HEK293T (cell line): ENCODE measurements at regions not wholly inside any gene's neighbourhood (a gene's known extent, or its start where the extent isn't known, plus 50 kb on each side); places are given as distances from the start of the nearest gene placed in this dataset.

Experiments used
- BHLHE40 ChIP-seq: fragments of 450-650 bp; IDR thresholded peaks from 2 replicates; pipeline ENCODE4 v1.6.1; 2016; ENCODE audit warnings: mild to moderate bottlenecking, moderate library complexity, borderline replicate concordance
- FOXA1 ChIP-seq: fragments of 450-650 bp; IDR thresholded peaks from 2 replicates; pipeline ENCODE4 v1.6.1; 2016; ENCODE audit warnings: mild to moderate bottlenecking
- FOXK2 ChIP-seq: fragments of 450-650 bp; IDR thresholded peaks from 2 replicates; pipeline ENCODE4 v1.6.1; 2016; ENCODE audit warnings: mild to moderate bottlenecking
- FOXM1 ChIP-seq: fragments of 450-650 bp; IDR thresholded peaks from 2 replicates; pipeline ENCODE4 v1.6.1; 2017; ENCODE audit warnings: mild to moderate bottlenecking, borderline replicate concordance
- HDGF ChIP-seq: fragments of 450-650 bp; IDR thresholded peaks from 2 replicates; pipeline ENCODE4 v1.6.1; 2017; ENCODE audit warnings: antibody characterized with exemption, borderline replicate concordance
- L3MBTL2 ChIP-seq: fragments of 450-650 bp; conservative IDR thresholded peaks from 2 replicates; pipeline ENCODE4 v1.6.1; 2016; ENCODE audit warnings: mild to moderate bottlenecking
- NFRKB ChIP-seq: fragments of 450-650 bp; IDR thresholded peaks from 2 replicates; pipeline ENCODE4 v1.6.1; 2016; ENCODE audit warnings: mild to moderate bottlenecking, moderate library complexity
- SP1 ChIP-seq: fragments of 450-650 bp; IDR thresholded peaks from 2 replicates; pipeline ENCODE4 v1.6.1; 2017
- SUZ12 ChIP-seq: fragments of 450-650 bp; IDR thresholded peaks from 2 replicates; pipeline ENCODE4 v1.6.1; 2016; ENCODE audit warnings: mild to moderate bottlenecking
- TARDBP ChIP-seq: fragments of 450-650 bp; IDR thresholded peaks from 2 replicates; pipeline ENCODE4 v1.6.1; 2016

DNA sequence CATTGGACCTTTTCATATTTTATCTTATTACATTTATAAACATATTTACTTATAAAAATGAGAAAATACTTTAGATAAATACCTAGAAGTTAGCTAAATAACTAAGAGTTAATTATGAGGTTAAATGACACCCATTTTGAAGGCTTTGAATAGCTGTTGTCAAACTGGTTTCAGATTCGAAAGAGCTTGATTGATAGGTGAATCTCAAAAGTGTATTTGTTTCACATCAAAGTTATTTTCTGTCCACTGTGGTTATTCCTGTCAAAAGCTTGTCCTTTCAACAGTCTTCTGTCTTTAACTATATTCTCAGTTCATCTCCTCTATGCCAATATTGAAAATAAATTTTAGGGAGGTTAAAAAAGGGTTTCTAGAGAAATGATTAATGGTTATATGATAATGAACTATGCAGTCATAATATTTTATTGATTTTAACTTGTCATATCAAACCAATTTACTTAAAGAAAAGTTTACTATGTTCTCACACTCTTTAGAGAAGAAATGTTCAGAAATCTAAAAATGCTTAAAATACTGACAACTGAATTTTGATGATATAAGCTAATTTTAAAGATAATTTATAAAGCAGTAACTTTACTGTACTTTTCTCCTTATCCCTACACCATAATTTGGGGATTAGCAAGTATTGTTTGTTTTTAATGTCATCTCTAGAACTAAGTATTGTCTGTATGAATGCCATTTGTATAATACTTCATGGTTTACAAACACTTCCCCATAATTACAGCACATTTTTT is 72.0 kb upstream of the FOXP2 start:
- TF ChIP-seq FOXK2 (no peak), BHLHE40 (no peak), L3MBTL2 (no peak), TARDBP (no peak), FOXM1 (no peak), SP1 (no peak), FOXA1 (no peak), SUZ12 (no peak), NFRKB (no peak), HDGF (no peak)
